ENCODE measurements at regions not wholly inside any gene's neighbourhood (a gene's known extent, or its start where the extent isn't known, plus 50 kb on each side); places are given as distances from the start of the nearest gene placed in this dataset.

DNA sequence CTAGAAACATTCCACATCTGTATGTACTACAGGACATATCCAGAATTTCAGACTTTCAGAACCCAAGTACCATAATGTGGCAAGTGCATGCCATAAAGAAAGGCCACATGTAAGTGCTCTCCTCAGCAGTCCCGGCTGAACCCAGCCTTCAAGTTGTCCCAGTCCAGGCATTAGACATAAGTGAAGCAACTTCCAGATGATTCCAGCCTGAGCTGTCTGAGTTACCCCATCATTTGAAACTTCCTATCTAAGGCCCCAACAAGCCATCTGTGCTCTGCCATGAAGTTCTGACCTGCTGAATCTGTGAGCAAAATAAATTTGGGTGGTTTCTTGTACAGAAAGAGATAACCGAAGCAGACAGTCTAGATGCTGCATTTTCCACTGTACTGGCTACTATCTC is 218.8 kb downstream of the IPMK start:
- Histone ChIP-seq H3K27ac (ENCODE audit: extremely low read length, insufficient read depth, low read length) (no peak overlapping the region), H3K4me1 (ENCODE audit: insufficient read depth, low read length) (no peaks in the 10 kb centered on the region), H3K79me2 (ENCODE audit: insufficient read depth, low read length) (no peaks in the 10 kb centered on the region), H3K9me3 (ENCODE audit: low read length) (no peaks in the 10 kb centered on the region), H3K4me3 (replicated peaks in 1 of 3; ENCODE audit: insufficient read depth in 1 of 3, low read depth in 2 of 3, low read length in 3 of 3) (no peak overlapping the region), H3K36me3 (replicated peaks in 1 of 2; ENCODE audit: control insufficient read depth in 1 of 2, insufficient read depth in 2 of 2, low read length in 2 of 2) (no peaks in the 10 kb centered on the region), H3K27me3 (ENCODE audit: control insufficient read depth in 1 of 2, insufficient read depth in 2 of 2, low read length in 2 of 2) (no peaks in the 10 kb centered on the region; a peak in 1 of 5 replicates), H2AFZ (ENCODE audit: low read length) (no peak overlapping the region), H4K20me1 (ENCODE audit: insufficient read depth, low read length) (no peaks in the 10 kb centered on the region), H3K4me2 (ENCODE audit: low read depth, low read length) (no peak overlapping the region), H3K9ac (ENCODE audit: insufficient read depth, low read depth, low read length) (no peak overlapping the region)
- ChIA-PET POLR2A (no interaction called here), CTCF (ENCODE audit: low intra/inter-chr PET ratio, low total read pairs) (no interaction called here)
- no TSS peak for BruUV-seq (replicated peaks)
- 27% methylated on average over 2 of the region's 2 CpGs for WGBS (ENCODE audit: low lambda C conversion rate)
- ATAC-seq (no peak), DNase-seq (ENCODE audit: low spot score) (no peak), FAIRE-seq (no peak)
- in situ Hi-C loops (cut with HindIII; ENCODE audit: extremely low pct_ligation_motif_present, low pct_unique_long_range_greater_than_20kb) (no loop called here), intact Hi-C loops (cut with micrococcal nuclease; ENCODE audit: unreplicated experiment) (no loop called here)
- TF ChIP-seq, protein P1, sequence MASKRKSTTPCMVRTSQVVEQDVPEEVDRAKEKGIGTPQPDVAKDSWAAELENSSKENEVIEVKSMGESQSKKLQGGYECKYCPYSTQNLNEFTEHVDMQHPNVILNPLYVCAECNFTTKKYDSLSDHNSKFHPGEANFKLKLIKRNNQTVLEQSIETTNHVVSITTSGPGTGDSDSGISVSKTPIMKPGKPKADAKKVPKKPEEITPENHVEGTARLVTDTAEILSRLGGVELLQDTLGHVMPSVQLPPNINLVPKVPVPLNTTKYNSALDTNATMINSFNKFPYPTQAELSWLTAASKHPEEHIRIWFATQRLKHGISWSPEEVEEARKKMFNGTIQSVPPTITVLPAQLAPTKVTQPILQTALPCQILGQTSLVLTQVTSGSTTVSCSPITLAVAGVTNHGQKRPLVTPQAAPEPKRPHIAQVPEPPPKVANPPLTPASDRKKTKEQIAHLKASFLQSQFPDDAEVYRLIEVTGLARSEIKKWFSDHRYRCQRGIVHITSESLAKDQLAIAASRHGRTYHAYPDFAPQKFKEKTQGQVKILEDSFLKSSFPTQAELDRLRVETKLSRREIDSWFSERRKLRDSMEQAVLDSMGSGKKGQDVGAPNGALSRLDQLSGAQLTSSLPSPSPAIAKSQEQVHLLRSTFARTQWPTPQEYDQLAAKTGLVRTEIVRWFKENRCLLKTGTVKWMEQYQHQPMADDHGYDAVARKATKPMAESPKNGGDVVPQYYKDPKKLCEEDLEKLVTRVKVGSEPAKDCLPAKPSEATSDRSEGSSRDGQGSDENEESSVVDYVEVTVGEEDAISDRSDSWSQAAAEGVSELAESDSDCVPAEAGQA (IDR thresholded peaks at IDR 0.05; ENCODE audit: low read depth): no peak
- TF ChIP-seq, protein P1 (CRISPR knock-in tag; IDR thresholded peaks at IDR 0.05; ENCODE audit: borderline replicate concordance): no peak
- TF ChIP-seq ZNF703 (CRISPR knock-in tag; IDR thresholded peaks at IDR 0.05; ENCODE audit: borderline replicate concordance) (no peak), SMAD9 (CRISPR knock-in tag; IDR thresholded peaks at IDR 0.05) (no peak), SAFB2 (CRISPR knock-in tag; IDR thresholded peaks at IDR 0.05; ENCODE audit: borderline replicate concordance, low read depth) (no peak)

All from HepG2 (cell line).